GM12892 (cell line): ENCODE measurements at regions not wholly inside any gene's neighbourhood (a gene's known extent, or its start where the extent isn't known, plus 50 kb on each side); places are given as distances from the start of the nearest gene placed in this dataset.
A peak's percentile ranks its signal among the peaks of the same experiment; 100 is the strongest.
"Not testable (repeated sequence)": the region's sequence is repeated elsewhere in the genome, so short reads cannot be mapped to it uniquely, and the experiment has no call there.

Source experiments
- DNase-seq: peaks from one replicate; pipeline ENCODE4 v3.0.0; 2011; ENCODE audit not compliant: insufficient read length
- FAIRE-seq: peaks from 2 replicates; lab custom pipeline; 2011; peaks lifted over from hg19 to GRCh38; lab: Jason Lieb, UNC
- POLR2A ChIP-seq: IDR thresholded peaks from 2 replicates; pipeline ENCODE4 v1.6.1; 2011; ENCODE audit warnings: low read depth, low read length, control low read depth
- POLR2AphosphoS5 ChIP-seq: IDR thresholded peaks from 2 replicates; pipeline ENCODE4 v1.6.1; 2011; ENCODE audit warnings: low read depth, low read length, control low read depth
- TAF1 ChIP-seq: IDR thresholded peaks from 2 replicates; pipeline ENCODE4 v1.6.1; 2011; ENCODE audit warnings: low read depth, mild to moderate bottlenecking, control low read depth, low read length, borderline replicate concordance

- DNase-seq, FAIRE-seq: not testable (repeated sequence)
These were observed 62.3 kb upstream of the UGT2A3 start for GRCh38 chr4:69013933-69014332.

- FAIRE-seq, DNase-seq: not testable (repeated sequence)
These were observed 66.4 kb upstream of the UGT2A3 start for GRCh38 chr4:69017986-69018385.

- FAIRE-seq, DNase-seq: not testable (repeated sequence)
These were observed 68.2 kb upstream of the UGT2A3 start for GRCh38 chr4:69019538-69020461.

- not testable (repeated sequence) for FAIRE-seq, DNase-seq
These were observed 68.8 kb upstream of the UGT2A3 start for GRCh38 chr4:69020462-69020807.

GRCh38 chr4:69025191-69025998 is 70.9 kb upstream of the UGT2B7 start:
- no peak for TF ChIP-seq POLR2A
- TF ChIP-seq POLR2AphosphoS5, result no peak
- TF ChIP-seq TAF1, result no peak
- DNase-seq (no peak), FAIRE-seq (no peak)

- DNase-seq (no peak), FAIRE-seq (no peak)
- TF ChIP-seq POLR2AphosphoS5 (no peak), POLR2A (no peak), TAF1 (no peak)
These were observed 70.3 kb upstream of the UGT2B7 start for GRCh38 chr4:69025999-69026387.

GRCh38 chr4:69026974-69027373 is 69.3 kb upstream of the UGT2B7 start:
- DNase-seq (no peak), FAIRE-seq (no peak)
- no peak for TF ChIP-seq TAF1
- no peak for TF ChIP-seq POLR2A
- no peak for TF ChIP-seq POLR2AphosphoS5

GRCh38 chr4:69030326-69030725 is 65.9 kb upstream of the UGT2B7 start:
- DNase-seq (no peak), FAIRE-seq (no peak)
- TF ChIP-seq TAF1 (no peak), POLR2AphosphoS5 (no peak)

GRCh38 chr4:69032847-69033638 is 63.2 kb upstream of the UGT2B7 start:
- FAIRE-seq (no peak), DNase-seq (no peak)
- no peak for TF ChIP-seq POLR2A
- no peak for TF ChIP-seq TAF1
- TF ChIP-seq POLR2AphosphoS5, result no peak

GRCh38 chr4:69034315-69034740 is 61.9 kb upstream of the UGT2B7 start:
- DNase-seq, FAIRE-seq: not testable (repeated sequence)

- DNase-seq, result no peak
These were observed 57.7 kb upstream of the UGT2B7 start for GRCh38 chr4:69038582-69038981.

GRCh38 chr4:69039071-69039470 is 57.2 kb upstream of the UGT2B7 start:
- no peak for TF ChIP-seq TAF1
- TF ChIP-seq POLR2AphosphoS5, result no peak
- no peak for TF ChIP-seq POLR2A
- FAIRE-seq (peak; percentile 50), DNase-seq (no peak)

More at GRCh38 chr4:69038582-69038981, 57.7 kb upstream of the UGT2B7 start:
- no peak for FAIRE-seq
- TF ChIP-seq POLR2A (no peak), POLR2AphosphoS5 (no peak), TAF1 (no peak)
